Fibroblast of mammary gland (primary cell): ENCODE measurements at regions not wholly inside any gene's neighbourhood (a gene's known extent, or its start where the extent isn't known, plus 50 kb on each side); places are given as distances from the start of the nearest gene placed in this dataset.

Experiments used
- DNase-seq: peaks from one replicate; pipeline ENCODE4 v3.0.0-alpha.2; 2010; ENCODE audit warnings: low read depth
- H3K4me3 ChIP-seq: 2 replicates; pipeline ENCODE4 v1.5.1; 2011; ENCODE audit warnings: low read depth, mild to moderate bottlenecking, low read length, moderate library complexity; ENCODE audit not compliant: control insufficient read depth
- CTCF ChIP-seq: conservative IDR thresholded peaks from 2 replicates; pipeline ENCODE4 v1.5.1; 2011; ENCODE audit warnings: low read depth, low read length, inconsistent platforms; ENCODE audit not compliant: control insufficient read depth, insufficient read depth

- no peak for DNase-seq
- no peak overlapping the region for H3K4me3 ChIP-seq
- no peak for TF ChIP-seq CTCF
These were observed 118.6 kb upstream of the IRX4 start for GRCh38 chr5:2001300-2001699.

GRCh38 chr5:2000591-2000990 lies 117.9 kb upstream of the IRX4 start:
- no peak for DNase-seq
- TF ChIP-seq CTCF: no peak

GRCh38 chr5:1999794-2000193 lies 117.1 kb upstream of the IRX4 start:
- no peak for TF ChIP-seq CTCF
- no peak overlapping the region for H3K4me3 ChIP-seq
- DNase-seq: no peak

More at GRCh38 chr5:2000591-2000990, 117.9 kb upstream of the IRX4 start:
- no peak overlapping the region for H3K4me3 ChIP-seq

- no peak for DNase-seq
- no peak overlapping the region for H3K4me3 ChIP-seq
- no peak for TF ChIP-seq CTCF
These were observed 116.1 kb upstream of the IRX4 start for GRCh38 chr5:1998716-1999317.

- no peak overlapping the region for H3K4me3 ChIP-seq
- no peak for TF ChIP-seq CTCF
- no peak for DNase-seq
These were observed 115.6 kb upstream of the IRX4 start for GRCh38 chr5:1998348-1998669.

- H3K4me3 ChIP-seq: no peak overlapping the region
- no peak for DNase-seq
- no peak for TF ChIP-seq CTCF
These were observed 115.1 kb upstream of the IRX4 start for GRCh38 chr5:1997640-1998347.

GRCh38 chr5:1995491-1995890 lies 112.8 kb upstream of the IRX4 start:
- no peak overlapping the region for H3K4me3 ChIP-seq
- no peak for TF ChIP-seq CTCF
- no peak for DNase-seq
